ENCODE measurements at regions not wholly inside any gene's neighbourhood (a gene's known extent, or its start where the extent isn't known, plus 50 kb on each side); places are given as distances from the start of the nearest gene placed in this dataset.

DNA sequence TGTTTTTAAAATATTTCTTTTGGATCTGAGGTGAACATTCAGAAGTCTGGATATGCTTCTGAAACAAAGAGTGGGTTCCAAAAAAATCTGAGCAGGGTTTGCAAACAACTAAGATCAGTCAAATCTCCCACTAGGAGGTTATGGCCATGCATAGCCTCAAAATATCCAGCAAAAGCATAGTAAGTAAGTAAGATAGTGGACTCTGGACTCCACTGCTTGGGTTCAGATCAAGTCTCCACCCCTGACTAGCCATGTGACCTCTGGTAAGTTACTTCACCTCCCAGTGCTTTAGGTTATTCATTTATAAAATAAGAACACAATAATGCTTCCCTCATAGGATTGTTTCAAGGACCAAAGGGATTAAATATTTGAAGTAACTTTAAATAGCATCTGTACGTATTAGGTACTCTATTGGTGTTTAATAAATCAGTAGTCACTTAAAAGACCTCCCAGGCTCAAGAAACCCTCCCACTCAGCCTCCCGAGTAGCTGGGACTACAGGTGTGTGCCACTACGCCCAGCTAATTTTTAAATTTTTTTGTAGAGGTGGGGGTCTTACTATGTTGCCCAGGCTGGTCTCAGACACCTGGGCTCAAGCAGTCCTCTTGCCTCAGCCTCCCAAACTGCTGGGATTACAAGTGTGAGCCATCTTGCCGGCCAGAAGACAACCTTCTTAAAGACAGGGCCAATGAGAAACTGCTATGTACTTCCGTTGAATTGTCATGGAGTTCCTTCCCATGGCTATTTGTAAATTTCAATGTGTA lies 95.7 kb upstream of the SOX5 start:
- TF ChIP-seq, protein P1, sequence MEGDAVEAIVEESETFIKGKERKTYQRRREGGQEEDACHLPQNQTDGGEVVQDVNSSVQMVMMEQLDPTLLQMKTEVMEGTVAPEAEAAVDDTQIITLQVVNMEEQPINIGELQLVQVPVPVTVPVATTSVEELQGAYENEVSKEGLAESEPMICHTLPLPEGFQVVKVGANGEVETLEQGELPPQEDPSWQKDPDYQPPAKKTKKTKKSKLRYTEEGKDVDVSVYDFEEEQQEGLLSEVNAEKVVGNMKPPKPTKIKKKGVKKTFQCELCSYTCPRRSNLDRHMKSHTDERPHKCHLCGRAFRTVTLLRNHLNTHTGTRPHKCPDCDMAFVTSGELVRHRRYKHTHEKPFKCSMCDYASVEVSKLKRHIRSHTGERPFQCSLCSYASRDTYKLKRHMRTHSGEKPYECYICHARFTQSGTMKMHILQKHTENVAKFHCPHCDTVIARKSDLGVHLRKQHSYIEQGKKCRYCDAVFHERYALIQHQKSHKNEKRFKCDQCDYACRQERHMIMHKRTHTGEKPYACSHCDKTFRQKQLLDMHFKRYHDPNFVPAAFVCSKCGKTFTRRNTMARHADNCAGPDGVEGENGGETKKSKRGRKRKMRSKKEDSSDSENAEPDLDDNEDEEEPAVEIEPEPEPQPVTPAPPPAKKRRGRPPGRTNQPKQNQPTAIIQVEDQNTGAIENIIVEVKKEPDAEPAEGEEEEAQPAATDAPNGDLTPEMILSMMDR (IDR thresholded peaks at IDR 0.05; ENCODE audit: poor library complexity, severe bottlenecking), result no peak
- TF ChIP-seq EZH2 (IDR thresholded peaks at IDR 0.05; ENCODE audit: borderline replicate concordance, insufficient read depth, low read length, poor library complexity, severe bottlenecking) (no peak), POLR2AphosphoS5 (IDR thresholded peaks at IDR 0.05) (no peak), TAF1 (IDR thresholded peaks at IDR 0.05; ENCODE audit: low read depth) (no peak), MXI1 (conservative IDR thresholded peaks at IDR 0.05; ENCODE audit: poor library complexity, severe bottlenecking) (no peak), RAD21 (conservative IDR thresholded peaks at IDR 0.05) (no peak), SMC3 (conservative IDR thresholded peaks at IDR 0.05; ENCODE audit: poor library complexity) (no peak), EP300 (conservative IDR thresholded peaks at IDR 0.05; ENCODE audit: poor library complexity, severe bottlenecking) (no peak)
- TF ChIP-seq, protein P2, sequence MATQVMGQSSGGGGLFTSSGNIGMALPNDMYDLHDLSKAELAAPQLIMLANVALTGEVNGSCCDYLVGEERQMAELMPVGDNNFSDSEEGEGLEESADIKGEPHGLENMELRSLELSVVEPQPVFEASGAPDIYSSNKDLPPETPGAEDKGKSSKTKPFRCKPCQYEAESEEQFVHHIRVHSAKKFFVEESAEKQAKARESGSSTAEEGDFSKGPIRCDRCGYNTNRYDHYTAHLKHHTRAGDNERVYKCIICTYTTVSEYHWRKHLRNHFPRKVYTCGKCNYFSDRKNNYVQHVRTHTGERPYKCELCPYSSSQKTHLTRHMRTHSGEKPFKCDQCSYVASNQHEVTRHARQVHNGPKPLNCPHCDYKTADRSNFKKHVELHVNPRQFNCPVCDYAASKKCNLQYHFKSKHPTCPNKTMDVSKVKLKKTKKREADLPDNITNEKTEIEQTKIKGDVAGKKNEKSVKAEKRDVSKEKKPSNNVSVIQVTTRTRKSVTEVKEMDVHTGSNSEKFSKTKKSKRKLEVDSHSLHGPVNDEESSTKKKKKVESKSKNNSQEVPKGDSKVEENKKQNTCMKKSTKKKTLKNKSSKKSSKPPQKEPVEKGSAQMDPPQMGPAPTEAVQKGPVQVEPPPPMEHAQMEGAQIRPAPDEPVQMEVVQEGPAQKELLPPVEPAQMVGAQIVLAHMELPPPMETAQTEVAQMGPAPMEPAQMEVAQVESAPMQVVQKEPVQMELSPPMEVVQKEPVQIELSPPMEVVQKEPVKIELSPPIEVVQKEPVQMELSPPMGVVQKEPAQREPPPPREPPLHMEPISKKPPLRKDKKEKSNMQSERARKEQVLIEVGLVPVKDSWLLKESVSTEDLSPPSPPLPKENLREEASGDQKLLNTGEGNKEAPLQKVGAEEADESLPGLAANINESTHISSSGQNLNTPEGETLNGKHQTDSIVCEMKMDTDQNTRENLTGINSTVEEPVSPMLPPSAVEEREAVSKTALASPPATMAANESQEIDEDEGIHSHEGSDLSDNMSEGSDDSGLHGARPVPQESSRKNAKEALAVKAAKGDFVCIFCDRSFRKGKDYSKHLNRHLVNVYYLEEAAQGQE (IDR thresholded peaks at IDR 0.05; ENCODE audit: borderline replicate concordance), result no peak
